ENCODE measurements at regions not wholly inside any gene's neighbourhood (a gene's known extent, or its start where the extent isn't known, plus 50 kb on each side); places are given as distances from the start of the nearest gene placed in this dataset.

- H3K27me3 Mint-ChIP-seq = no peaks in the 10 kb centered on the region
- H3K4me1 Mint-ChIP-seq (ENCODE audit: low read depth) = no peaks in the 10 kb centered on the region
- H3K36me3 Mint-ChIP-seq (ENCODE audit: insufficient read depth) = no peaks in the 10 kb centered on the region
- no peak for TF ChIP-seq CTCF (IDR thresholded peaks at IDR 0.05; ENCODE audit: unreplicated experiment)
- no peak overlapping the region for H3K27ac Mint-ChIP-seq
- DNase-seq (ENCODE audit: low spot score, unreplicated experiment) = no peak
- no peaks in the 10 kb centered on the region for H3K9me3 Mint-ChIP-seq (ENCODE audit: low read depth)
- no peak overlapping the region for H3K4me3 Mint-ChIP-seq (ENCODE audit: low read depth)
Observed at GRCh38 chr10:1850971-1851527, 113.7 kb upstream of the ADARB2 start.

DNA sequence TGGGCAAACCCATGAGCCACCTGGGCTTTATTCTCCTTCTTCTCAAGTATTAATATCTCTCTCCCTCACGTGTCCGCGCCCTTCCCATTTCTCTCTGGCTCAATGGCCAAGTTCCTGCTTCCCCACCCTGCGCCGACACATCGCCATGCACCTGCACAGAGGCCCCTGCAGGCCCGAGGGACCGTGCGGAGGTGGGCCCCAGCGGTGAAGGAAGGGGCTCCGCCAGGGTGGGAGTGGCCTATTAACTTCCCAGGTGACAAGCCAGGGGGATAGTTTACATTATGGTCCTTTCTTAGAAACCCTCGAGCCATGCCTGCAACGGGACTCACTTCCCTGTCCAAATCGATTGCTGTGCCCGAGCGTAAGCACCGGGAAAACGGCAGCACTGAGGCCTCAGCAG lies 110.0 kb upstream of the ADARB2 start:
- no peak for TF ChIP-seq CTCF (IDR thresholded peaks at IDR 0.05; ENCODE audit: unreplicated experiment)
- no peak overlapping the region for H3K27ac Mint-ChIP-seq
- H3K36me3 Mint-ChIP-seq (ENCODE audit: insufficient read depth) = no peaks in the 10 kb centered on the region
- no peaks in the 10 kb centered on the region for H3K9me3 Mint-ChIP-seq (ENCODE audit: low read depth)
- H3K27me3 Mint-ChIP-seq = peaks cover 3% of the 10 kb centered on the region
- H3K4me1 Mint-ChIP-seq (ENCODE audit: low read depth) = no peaks in the 10 kb centered on the region
- H3K4me3 Mint-ChIP-seq (ENCODE audit: low read depth) = no peak overlapping the region
- DNase-seq (ENCODE audit: low spot score, unreplicated experiment) = no peak

DNA sequence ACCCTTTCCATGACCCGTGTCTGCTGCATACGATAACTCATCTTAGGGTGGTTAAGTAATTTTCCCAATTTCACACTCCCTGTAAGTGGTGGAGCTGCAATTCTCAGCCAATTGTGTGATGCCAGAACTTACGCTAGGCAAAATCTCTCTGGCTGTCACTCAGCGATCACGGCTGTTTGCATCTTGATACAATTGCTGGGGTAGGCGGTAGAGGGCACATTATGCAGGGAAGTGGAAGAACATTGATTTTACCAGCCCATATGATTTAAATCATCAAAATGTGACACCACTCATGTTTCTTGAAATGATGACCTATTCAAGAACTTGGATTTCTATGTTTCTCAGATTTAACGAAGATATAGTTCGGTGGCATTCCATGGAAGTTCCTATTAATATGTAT lies 108.7 kb upstream of the ADARB2 start:
- no peaks in the 10 kb centered on the region for H3K9me3 Mint-ChIP-seq (ENCODE audit: low read depth)
- no peak overlapping the region for H3K27ac Mint-ChIP-seq
- H3K27me3 Mint-ChIP-seq = peaks cover 3% of the 10 kb centered on the region
- DNase-seq (ENCODE audit: low spot score, unreplicated experiment) = no peak
- H3K4me3 Mint-ChIP-seq (ENCODE audit: low read depth) = no peak overlapping the region
- no peaks in the 10 kb centered on the region for H3K4me1 Mint-ChIP-seq (ENCODE audit: low read depth)
- H3K36me3 Mint-ChIP-seq (ENCODE audit: insufficient read depth) = no peaks in the 10 kb centered on the region
- no peak for TF ChIP-seq CTCF (IDR thresholded peaks at IDR 0.05; ENCODE audit: unreplicated experiment)

DNA sequence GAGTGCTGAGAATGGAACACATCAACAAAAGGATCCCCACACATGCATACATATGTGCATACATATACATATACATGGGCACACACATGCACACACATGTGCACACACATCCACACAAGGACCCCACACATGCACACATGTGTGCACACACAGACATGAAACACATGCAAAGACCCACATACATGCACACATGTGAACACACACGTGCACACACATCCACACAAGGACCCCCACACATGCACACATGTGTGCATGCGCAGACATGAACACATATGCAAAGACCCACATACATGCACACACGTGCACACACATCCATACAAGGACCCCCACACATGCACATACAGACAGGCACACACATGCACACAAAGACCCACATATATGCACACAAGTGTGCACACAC lies 104.4 kb upstream of the ADARB2 start:
- H3K4me3 Mint-ChIP-seq (ENCODE audit: low read depth) = no peak overlapping the region
- H3K27ac Mint-ChIP-seq = no peak overlapping the region

GRCh38 chr10:1829712-1830111 lies 92.4 kb upstream of the ADARB2 start:
- Mint-ChIP-seq H3K4me1 (ENCODE audit: low read depth) (no peaks in the 10 kb centered on the region), H3K4me3 (ENCODE audit: low read depth) (no peak overlapping the region), H3K9me3 (ENCODE audit: low read depth) (peaks cover 2% of the 10 kb centered on the region), H3K36me3 (ENCODE audit: insufficient read depth) (no peaks in the 10 kb centered on the region), H3K27me3 (peaks cover 5% of the 10 kb centered on the region), H3K27ac (no peak overlapping the region)
- no peak for DNase-seq (ENCODE audit: low spot score, unreplicated experiment)
- TF ChIP-seq CTCF (IDR thresholded peaks at IDR 0.05; ENCODE audit: unreplicated experiment) = no peak

More for the DNA sequence above, 104.4 kb upstream of the ADARB2 start:
- Mint-ChIP-seq H3K9me3 (ENCODE audit: low read depth) (no peaks in the 10 kb centered on the region), H3K4me1 (ENCODE audit: low read depth) (no peaks in the 10 kb centered on the region), H3K27me3 (peaks cover 9% of the 10 kb centered on the region), H3K36me3 (ENCODE audit: insufficient read depth) (no peaks in the 10 kb centered on the region)
- TF ChIP-seq CTCF (IDR thresholded peaks at IDR 0.05; ENCODE audit: unreplicated experiment) = no peak
- DNase-seq (ENCODE audit: low spot score, unreplicated experiment) = no peak
